Ovary (tissue), 7 donors: ENCODE measurements at regions not wholly inside any gene's neighbourhood (a gene's known extent, or its start where the extent isn't known, plus 50 kb on each side); places are given as distances from the start of the nearest gene placed in this dataset.
A peak's percentile ranks its signal among the peaks of the same experiment; 100 is the strongest.

Experiments
- DNase-seq, 5 donors: peaks; one replicate each; pipeline ENCODE4 v3.0.0-alpha.2; 2019 to 2020
- H3K27ac ChIP-seq, 2 donors: fragments of 200-600 bp; one replicate each; pipeline versions ENCODE4 v1.5.1 to v1.8.0; 2019 to 2022
- H3K27me3 ChIP-seq: fragments of 200-600 bp; one replicate; pipeline ENCODE4 v1.8.0; 2022
- H3K36me3 ChIP-seq: fragments of 200-600 bp; sonication (generic); one replicate; pipeline ENCODE4 v1.5.1; 2019
- H3K4me1 ChIP-seq: one replicate; pipeline ENCODE4 v1.8.1; 2013; ENCODE audit warnings: mild to moderate bottlenecking, moderate library complexity; ENCODE audit not compliant: insufficient read depth
- H3K4me3 ChIP-seq: fragments of 200-600 bp; sonication (generic); one replicate; pipeline ENCODE4 v1.5.1; 2017
- H3K9me3 ChIP-seq, 2 donors: fragments of 200-600 bp in 1 of 2; sonication (generic) in 1 of 2; one replicate each; pipeline versions ENCODE4 v1.5.1 to v1.8.1; 2013 to 2019; ENCODE audit warnings: mild to moderate bottlenecking in 1 of 2, moderate library complexity in 1 of 2
- EP300 ChIP-seq: sonication (generic); formaldehyde crosslinking; IDR thresholded peaks from one replicate; pipeline ENCODE4 v1.6.1; 2017; ENCODE audit warnings: antibody characterized with exemption
- POLR2A ChIP-seq: fragments of 450-650 bp; IDR thresholded peaks from one replicate; pipeline ENCODE4 v1.6.1; 2017; ENCODE audit warnings: antibody characterized with exemption, mild to moderate bottlenecking, moderate library complexity
- WGBS, 3 donors: extraction: QIAGEN DNeasy Blood & Tissue Kit in 1 of 3; methylation state at CpG; one replicate each; pipeline versions ENCODE4 v1.1.5 to v1.1.7; 2013 to 2017; 5-methylcytosine and 5-hydroxymethylcytosine counted together
- intact Hi-C, 4 donors: fragments of 100-400 bp; cut with DNase I; formaldehyde crosslinking; loops; one replicate each; pipeline versions ENCODE4 v1.11.0 to v1.15.1; 2022 to 2023
- TF ChIP-seq, protein P1 (sequence below), 3 donors: fragments of 450-650 bp in 2 of 3; fragments of 200-600 bp in 1 of 3; IDR thresholded peaks; one replicate each; pipeline versions ENCODE4 v1.5.1 to v1.8.0; 2016 to 2022; ENCODE audit warnings: antibody characterized with exemption in 3 of 3, mild to moderate bottlenecking in 1 of 3
- donor health status: DM: no; HTN: no; CAD: no; lungs with moderate emphysema.
- donor health status: DM: no; HTN: no; CAD: no.
- donor health status: Bipolar disorder and iron deficiency.
- donor health status: DM: no; HTN: no; CAD: no.
- donor health status: DM: yes; HTN: yes; CAD: no.

DNA sequence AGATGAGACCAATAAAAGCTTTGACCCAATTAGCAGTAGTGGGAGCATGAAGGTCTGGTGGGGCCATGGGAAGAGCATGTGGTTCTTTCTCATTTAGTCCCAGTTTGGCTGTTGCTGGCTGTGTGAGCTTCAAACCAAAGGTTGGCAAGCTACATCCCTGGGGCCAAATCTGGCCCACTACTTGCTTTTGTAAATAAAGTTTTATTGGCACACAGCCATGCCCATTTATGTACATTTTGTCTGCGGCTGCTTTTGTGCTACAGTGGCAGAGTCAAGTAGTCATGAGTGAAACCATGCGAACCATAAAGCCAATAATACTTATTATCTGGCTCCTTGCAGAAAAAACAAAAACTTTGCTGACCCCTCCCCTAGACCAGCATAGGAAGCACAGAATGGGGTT, 196.9 kb downstream of the PRDM2 start:
- H3K36me3 ChIP-seq: no peaks in the 10 kb centered on the region
- H3K27ac ChIP-seq: no peak overlapping the region
- H3K9me3 ChIP-seq: no peaks in the 10 kb centered on the region
- WGBS, 3 donors: 63 to 96% (median 95%) methylated on average over 2 of the region's 2 CpGs
- intact Hi-C loops: loop anchor here in 2 of 4 donors (5.0 to 10.0 kb wide), 2 partner anchors 58 to 230 kb away; no protein-coding TSS in a partner anchor
- no peak for TF ChIP-seq EP300
- TF ChIP-seq POLR2A: no peak
- TF ChIP-seq, protein P1, sequence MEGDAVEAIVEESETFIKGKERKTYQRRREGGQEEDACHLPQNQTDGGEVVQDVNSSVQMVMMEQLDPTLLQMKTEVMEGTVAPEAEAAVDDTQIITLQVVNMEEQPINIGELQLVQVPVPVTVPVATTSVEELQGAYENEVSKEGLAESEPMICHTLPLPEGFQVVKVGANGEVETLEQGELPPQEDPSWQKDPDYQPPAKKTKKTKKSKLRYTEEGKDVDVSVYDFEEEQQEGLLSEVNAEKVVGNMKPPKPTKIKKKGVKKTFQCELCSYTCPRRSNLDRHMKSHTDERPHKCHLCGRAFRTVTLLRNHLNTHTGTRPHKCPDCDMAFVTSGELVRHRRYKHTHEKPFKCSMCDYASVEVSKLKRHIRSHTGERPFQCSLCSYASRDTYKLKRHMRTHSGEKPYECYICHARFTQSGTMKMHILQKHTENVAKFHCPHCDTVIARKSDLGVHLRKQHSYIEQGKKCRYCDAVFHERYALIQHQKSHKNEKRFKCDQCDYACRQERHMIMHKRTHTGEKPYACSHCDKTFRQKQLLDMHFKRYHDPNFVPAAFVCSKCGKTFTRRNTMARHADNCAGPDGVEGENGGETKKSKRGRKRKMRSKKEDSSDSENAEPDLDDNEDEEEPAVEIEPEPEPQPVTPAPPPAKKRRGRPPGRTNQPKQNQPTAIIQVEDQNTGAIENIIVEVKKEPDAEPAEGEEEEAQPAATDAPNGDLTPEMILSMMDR (IDR thresholded peaks at IDR 0.05): no peak
- no peak overlapping the region for H3K4me3 ChIP-seq
- no peaks in the 10 kb centered on the region for H3K27me3 ChIP-seq
- DNase-seq: no peak
- peaks cover 10% of the 10 kb centered on the region for H3K4me1 ChIP-seq

DNA sequence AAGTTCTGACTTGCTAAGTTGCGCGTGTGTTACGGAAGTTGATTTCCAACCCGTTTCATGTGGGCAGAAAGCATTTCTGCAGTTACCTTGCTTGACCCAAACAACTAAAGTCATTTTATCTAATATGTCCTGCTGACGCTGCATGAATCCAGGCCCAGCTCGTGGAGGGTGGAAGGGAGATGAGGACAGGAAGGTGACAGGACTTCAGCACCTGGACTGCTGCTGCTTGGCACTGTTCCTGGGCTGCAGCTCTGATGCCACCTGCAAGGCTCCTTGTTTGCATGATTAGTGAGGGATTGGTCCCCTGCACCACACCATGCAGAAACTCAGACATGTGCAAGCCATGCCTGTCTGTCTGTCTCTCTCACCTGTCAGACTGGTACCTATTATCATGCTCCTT, 198.4 kb downstream of the PRDM2 start:
- 63 to 76% (median 64%) methylated on average over 6 of the region's 6 CpGs for WGBS, 3 donors
- Histone ChIP-seq H3K4me1 (peaks cover 9% of the 10 kb centered on the region), H3K36me3 (no peaks in the 10 kb centered on the region), H3K27me3 (no peaks in the 10 kb centered on the region), H3K9me3 (no peaks in the 10 kb centered on the region), H3K4me3 (no peak overlapping the region), H3K27ac (no peak overlapping the region)
- intact Hi-C loops: loop anchor here in 2 of 4 donors (5.0 to 10.0 kb wide), 2 partner anchors 56 to 231 kb away; no protein-coding TSS in a partner anchor
- no peak for TF ChIP-seq POLR2A
- TF ChIP-seq, protein P1 (IDR thresholded peaks at IDR 0.05): no peak
- TF ChIP-seq EP300: no peak
- no peak for DNase-seq

DNA sequence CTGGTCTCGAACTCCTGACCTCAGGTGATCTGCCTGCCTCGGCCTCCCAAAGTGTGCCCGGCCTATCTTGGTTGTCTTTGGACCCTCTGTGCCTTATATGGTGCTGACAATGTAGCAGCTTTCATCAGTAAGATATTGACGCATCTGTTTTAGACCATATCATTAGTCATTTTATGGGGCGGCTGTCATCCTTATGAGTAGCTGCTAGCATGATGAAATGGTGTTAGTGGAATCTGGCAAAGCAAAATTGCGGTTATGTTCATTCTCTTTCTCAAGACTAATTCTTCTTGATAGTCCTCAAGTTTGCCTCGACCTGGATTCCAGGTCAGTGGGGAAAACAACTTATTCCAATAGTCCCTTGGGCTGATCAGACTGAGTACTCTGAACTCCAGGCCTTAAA, 199.9 kb downstream of the PRDM2 start:
- peaks cover 7% of the 10 kb centered on the region for H3K4me1 ChIP-seq
- peak overlapping the region; percentile 54 to 83 for H3K27ac ChIP-seq
- no peak for DNase-seq
- H3K4me3 ChIP-seq: no peak overlapping the region
- intact Hi-C loops: loop anchor here in 2 of 4 donors (5.0 to 10.0 kb wide), 2 partner anchors 55 to 233 kb away; no protein-coding TSS in a partner anchor
- TF ChIP-seq, protein P1 (IDR thresholded peaks at IDR 0.05): no peak
- TF ChIP-seq EP300 (no peak), POLR2A (no peak)
- no peaks in the 10 kb centered on the region for H3K27me3 ChIP-seq
- WGBS, 3 donors: 67 to 77% (median 70%) methylated on average over 7 of the region's 7 CpGs
- H3K9me3 ChIP-seq: no peaks in the 10 kb centered on the region
- no peaks in the 10 kb centered on the region for H3K36me3 ChIP-seq

DNA sequence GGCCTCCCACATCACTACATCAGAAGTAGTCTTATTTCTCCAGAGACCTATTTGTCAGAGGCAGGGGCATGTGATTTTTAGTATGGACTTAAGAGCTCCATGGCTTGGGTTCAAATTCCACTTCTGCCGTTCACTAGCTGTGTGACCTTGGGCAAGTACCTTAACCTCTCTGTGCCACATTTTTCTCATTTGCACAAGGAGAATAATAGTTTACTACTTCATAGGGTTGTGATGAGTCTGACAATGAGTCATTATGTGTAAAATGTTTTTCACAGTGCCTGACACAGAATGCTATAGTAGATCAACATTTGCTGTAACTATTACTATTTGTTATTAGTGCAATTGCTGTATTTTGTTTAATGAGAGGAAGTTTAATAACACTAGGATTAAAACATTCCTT, 200.6 kb downstream of the PRDM2 start:
- peaks cover 7% of the 10 kb centered on the region for H3K4me1 ChIP-seq
- WGBS, 3 donors: 10 to 19% (median 13%) methylated on average over 1 of the region's 1 CpG
- no peak for DNase-seq
- no peaks in the 10 kb centered on the region for H3K9me3 ChIP-seq
- H3K4me3 ChIP-seq: no peak overlapping the region
- TF ChIP-seq POLR2A: no peak
- no peak for TF ChIP-seq EP300
- TF ChIP-seq, protein P1 (IDR thresholded peaks at IDR 0.05): no peak
- H3K27ac ChIP-seq: peak overlapping the region; percentile 54 to 83
- H3K27me3 ChIP-seq: no peaks in the 10 kb centered on the region
- intact Hi-C loops: no loop called here
- no peaks in the 10 kb centered on the region for H3K36me3 ChIP-seq
